ENCODE measurements at regions not wholly inside any gene's neighbourhood (a gene's known extent, or its start where the extent isn't known, plus 50 kb on each side); places are given as distances from the start of the nearest gene placed in this dataset.

- TF ChIP-seq ZNF462 (CRISPR knock-in tag; IDR thresholded peaks at IDR 0.05) (no peak), CREB1 (CRISPR knock-in tag; IDR thresholded peaks at IDR 0.05; ENCODE audit: low read depth) (no peak), STAT1 (IDR thresholded peaks at IDR 0.05; ENCODE audit: unreplicated experiment) (no peak), ZNF331 (CRISPR knock-in tag; IDR thresholded peaks at IDR 0.05; ENCODE audit: low read depth) (no peak), ZNF114 (CRISPR knock-in tag; IDR thresholded peaks at IDR 0.05) (no peak)
Observed at GRCh38 chr18:5604778-5605177, 61.0 kb upstream of the EPB41L3 start (continued).

DNA sequence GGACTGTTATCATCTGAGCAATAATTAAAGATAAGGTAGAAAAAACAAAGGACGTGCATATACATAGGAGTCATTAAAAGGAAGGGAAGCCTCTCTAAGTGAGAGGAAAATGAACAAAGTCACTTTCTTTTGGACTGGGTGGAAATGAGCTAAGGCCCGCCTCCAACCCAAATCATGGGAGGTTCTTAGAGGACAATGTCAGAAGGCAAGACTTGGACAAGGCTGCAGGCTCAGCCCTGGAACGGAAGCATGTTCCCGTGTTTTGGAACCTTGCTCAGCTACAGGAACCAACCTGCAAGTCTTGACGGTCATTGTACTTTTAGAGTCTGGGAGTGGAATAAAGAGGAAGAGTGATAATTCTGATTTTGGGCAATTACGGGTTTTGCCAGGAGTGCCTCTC is 59.4 kb upstream of the EPB41L3 start:
- Histone ChIP-seq H2AFZ (no peak overlapping the region), H3F3A (replicated peaks; ENCODE audit: low read depth) (no peaks in the 10 kb centered on the region), H3K4me1 (ENCODE audit: insufficient read depth) (peaks cover 7% of the 10 kb centered on the region; the same call in 1 of the 2 replicates), H3K4me3 (no peak overlapping the region), H4K20me1 (replicated peaks; ENCODE audit: insufficient read depth) (no peaks in the 10 kb centered on the region), H3K36me3 (ENCODE audit: insufficient read depth) (no peaks in the 10 kb centered on the region), H3K4me2 (no peak overlapping the region), H3K27me3 (ENCODE audit: insufficient read depth) (no peaks in the 10 kb centered on the region), H3K79me2 (replicated peaks; ENCODE audit: insufficient read depth) (no peaks in the 10 kb centered on the region), H3K9me2 (ENCODE audit: insufficient read depth) (no peaks in the 10 kb centered on the region), H3K27ac (ENCODE audit: low read depth) (no peak overlapping the region)
- DNase-seq (ENCODE audit: low spot score) (no peak), ATAC-seq (no peak)
- no peak overlapping the region for H3K4me3 Mint-ChIP-seq
- H3K27ac Mint-ChIP-seq: no peak overlapping the region
- H3K9me3 Mint-ChIP-seq: no peaks in the 10 kb centered on the region
- no peaks in the 10 kb centered on the region for H3K36me3 Mint-ChIP-seq (ENCODE audit: low read depth)
- peaks cover 18% of the 10 kb centered on the region for H3K4me1 Mint-ChIP-seq
- H3K27me3 Mint-ChIP-seq (ENCODE audit: insufficient read depth, low read depth, poor library complexity): peaks cover 1% of the 10 kb centered on the region
- TF ChIP-seq CREB1 (CRISPR knock-in tag; IDR thresholded peaks at IDR 0.05; ENCODE audit: low read depth) (no peak), JUNB (IDR thresholded peaks at IDR 0.05; ENCODE audit: unreplicated experiment) (no peak), NANOG (IDR thresholded peaks at IDR 0.05; ENCODE audit: borderline replicate concordance) (no peak), ZNF462 (CRISPR knock-in tag; IDR thresholded peaks at IDR 0.05) (no peak), ZNF331 (CRISPR knock-in tag; IDR thresholded peaks at IDR 0.05; ENCODE audit: low read depth) (no peak), EZH2 (IDR thresholded peaks at IDR 0.05; ENCODE audit: low read depth, unreplicated experiment) (no peak)
